OCI-LY7 (cell line): ENCODE measurements at regions not wholly inside any gene's neighbourhood (a gene's known extent, or its start where the extent isn't known, plus 50 kb on each side); places are given as distances from the start of the nearest gene placed in this dataset.

Source experiments
- BruUV-seq: library from RNA; stranded (reverse); fragments of 400-500 nt; replicated peaks from 2 replicates; lab custom pipeline; 2021; lab: Mats Ljungman, UMichigan
- CTCF ChIA-PET: fragments of 300-600 bp; sonication (Branson Sonifier 250); formaldehyde crosslinking; loops from one replicate; lab custom pipeline; 2022; ENCODE audit warnings: antibody characterized with exemption; ENCODE audit not compliant: unreplicated experiment; lab: Charles Lee
- POLR2A ChIA-PET: fragments of 300-600 bp; sonication (Branson Sonifier 250); formaldehyde crosslinking; loops from one replicate; lab custom pipeline; 2022; ENCODE audit warnings: antibody characterized with exemption; lab: Charles Lee
- DNase-seq: peaks from one replicate; pipeline ENCODE4 v3.0.0-alpha.2; 2015; ENCODE audit warnings: low spot score
- H2AFZ ChIP-seq: fragments of 200-600 bp; sonication (generic), shearing (Covaris generic); 2 replicates; pipeline ENCODE4 v1.6.1; 2014; ENCODE audit warnings: mild to moderate bottlenecking, antibody characterized with exemption, low read length, moderate library complexity
- H3K27ac ChIP-seq: fragments of 200-600 bp; sonication (generic); 2 replicates; pipeline ENCODE4 v1.5.1; 2014; ENCODE audit warnings: mixed run types, low read depth, mild to moderate bottlenecking, moderate library complexity, low read length, inconsistent platforms; ENCODE audit not compliant: poor library complexity, severe bottlenecking
- H3K36me3 ChIP-seq: fragments of 200-600 bp; sonication (generic); 2 replicates; pipeline ENCODE4 v1.6.1; 2014; ENCODE audit warnings: mild to moderate bottlenecking, antibody characterized with exemption, low read length, moderate library complexity, mixed read lengths; ENCODE audit not compliant: insufficient read depth
- H3K4me1 ChIP-seq: fragments of 200-600 bp; sonication (generic); 2 replicates; pipeline ENCODE4 v1.5.1; 2014; ENCODE audit warnings: mild to moderate bottlenecking, low read length; ENCODE audit not compliant: insufficient read depth, poor library complexity, severe bottlenecking
- H3K4me2 ChIP-seq: fragments of 200-600 bp; sonication (generic); 2 replicates; pipeline ENCODE4 v1.6.1; 2014; ENCODE audit warnings: mild to moderate bottlenecking, low read length
- H3K4me3 ChIP-seq: fragments of 200-600 bp; sonication (generic); 2 replicates; pipeline ENCODE4 v1.5.1; 2014; ENCODE audit warnings: mild to moderate bottlenecking, low read depth, low read length; ENCODE audit not compliant: poor library complexity, severe bottlenecking
- H3K79me2 ChIP-seq: fragments of 200-600 bp; sonication (generic); 2 replicates; pipeline ENCODE4 v1.6.1; 2016; ENCODE audit warnings: low read depth, mild to moderate bottlenecking, low read length, moderate library complexity, mixed read lengths; ENCODE audit not compliant: insufficient read depth
- H3K9me2 ChIP-seq: fragments of 200-600 bp; sonication (generic); 2 replicates; pipeline ENCODE4 v1.6.1; 2016; ENCODE audit warnings: mild to moderate bottlenecking, low read length, mixed read lengths; ENCODE audit not compliant: insufficient read depth
- H3K9me3 ChIP-seq: fragments of 200-600 bp; sonication (generic); 2 replicates; pipeline ENCODE4 v1.6.1; 2014; ENCODE audit warnings: mild to moderate bottlenecking, mixed run types, low read length, mixed read lengths
- H4K20me1 ChIP-seq: fragments of 200-600 bp; sonication (generic); 2 replicates; pipeline ENCODE4 v1.6.1; 2014; ENCODE audit warnings: mild to moderate bottlenecking, antibody characterized with exemption, low read length, moderate library complexity, mixed read lengths; ENCODE audit not compliant: insufficient read depth
- CTCF ChIP-seq: fragments of 200-600 bp; sonication (generic); conservative IDR thresholded peaks from 2 replicates; pipeline ENCODE4 v1.5.1; 2014; ENCODE audit warnings: mild to moderate bottlenecking, antibody characterized with exemption, low read length, moderate library complexity, mixed read lengths
- EZH2phosphoT487 ChIP-seq: fragments of 200-600 bp; sonication (generic); IDR thresholded peaks from 2 replicates; pipeline ENCODE4 v1.6.1; 2018; ENCODE audit warnings: low read depth, borderline replicate concordance, mild to moderate bottlenecking, mixed run types, antibody characterized with exemption, low read length, moderate library complexity, mixed read lengths
- intact Hi-C: fragments of 100-400 bp; cut with micrococcal nuclease; formaldehyde crosslinking; loops from one replicate; pipeline ENCODE4 v1.10.0; 2022; ENCODE audit not compliant: unreplicated experiment

- Histone ChIP-seq H3K79me2 (no peaks in the 10 kb centered on the region), H3K9me2 (no peaks in the 10 kb centered on the region), H3K4me3 (no peak overlapping the region), H4K20me1 (no peaks in the 10 kb centered on the region), H3K4me1 (no peaks in the 10 kb centered on the region), H3K27ac (no peak overlapping the region), H3K9me3 (no peaks in the 10 kb centered on the region), H2AFZ (no peak overlapping the region), H3K36me3 (no peaks in the 10 kb centered on the region), H3K4me2 (no peak overlapping the region)
- no peak for TF ChIP-seq CTCF
- no peak for TF ChIP-seq EZH2phosphoT487
- ChIA-PET CTCF (no interaction called here), POLR2A (no interaction called here)
- intact Hi-C loops: no loop called here
- no TSS peak for BruUV-seq
- DNase-seq: no peak
Measured at GRCh38 chrX:42077675-42078074, 154.3 kb upstream of the CASK start.

GRCh38 chrX:42075032-42075431, 151.7 kb upstream of the CASK start:
- Histone ChIP-seq H3K36me3 (no peaks in the 10 kb centered on the region), H3K4me1 (no peaks in the 10 kb centered on the region), H3K9me3 (no peaks in the 10 kb centered on the region), H4K20me1 (no peaks in the 10 kb centered on the region), H3K9me2 (no peaks in the 10 kb centered on the region), H3K27ac (no peak overlapping the region), H2AFZ (no peak overlapping the region), H3K79me2 (no peaks in the 10 kb centered on the region), H3K4me3 (no peak overlapping the region), H3K4me2 (no peak overlapping the region)
- no peak for DNase-seq
- ChIA-PET POLR2A (interaction anchor here (1.1 kb wide), 1 partner anchor 14 kb away, joined by 3 read pairs; no protein-coding TSS in a partner anchor), CTCF (no interaction called here)
- BruUV-seq: no TSS peak
- intact Hi-C loops: no loop called here
- TF ChIP-seq CTCF: no peak
- TF ChIP-seq EZH2phosphoT487: no peak

- no peaks in the 10 kb centered on the region for H3K9me2 ChIP-seq
- H3K27ac ChIP-seq: no peak overlapping the region
- no peak overlapping the region for H2AFZ ChIP-seq
- H4K20me1 ChIP-seq: no peaks in the 10 kb centered on the region
- H3K36me3 ChIP-seq: no peaks in the 10 kb centered on the region
- no peaks in the 10 kb centered on the region for H3K4me1 ChIP-seq
- TF ChIP-seq CTCF (no peak), EZH2phosphoT487 (no peak)
- ChIA-PET POLR2A (interaction anchor here (1.0 kb wide), 1 partner anchor 17 kb away, joined by 3 read pairs; no protein-coding TSS in a partner anchor), CTCF (no interaction called here)
- H3K9me3 ChIP-seq: no peaks in the 10 kb centered on the region
- no TSS peak for BruUV-seq
- H3K79me2 ChIP-seq: no peaks in the 10 kb centered on the region
- intact Hi-C loops: no loop called here
- H3K4me3 ChIP-seq: no peak overlapping the region
- DNase-seq: no peak
- H3K4me2 ChIP-seq: no peak overlapping the region
Measured at GRCh38 chrX:42073448-42073847, 150.1 kb upstream of the CASK start.
